Ovary (tissue), 3 donors: ENCODE measurements at regions not wholly inside any gene's neighbourhood (a gene's known extent, or its start where the extent isn't known, plus 50 kb on each side); places are given as distances from the start of the nearest gene placed in this dataset.

ENCODE experiments used
- EP300 ChIP-seq: sonication (generic); formaldehyde crosslinking; IDR thresholded peaks from one replicate; pipeline ENCODE4 v1.6.1; 2017; ENCODE audit warnings: antibody characterized with exemption
- POLR2A ChIP-seq: fragments of 450-650 bp; IDR thresholded peaks from one replicate; pipeline ENCODE4 v1.6.1; 2017; ENCODE audit warnings: antibody characterized with exemption, mild to moderate bottlenecking, moderate library complexity
- TF ChIP-seq, protein P1 (sequence below), 3 donors: fragments of 450-650 bp in 2 of 3; fragments of 200-600 bp in 1 of 3; IDR thresholded peaks; one replicate each; pipeline versions ENCODE4 v1.5.1 to v1.8.0; 2016 to 2022; ENCODE audit warnings: antibody characterized with exemption in 3 of 3, mild to moderate bottlenecking in 1 of 3
- donor health status: DM: no; HTN: no; CAD: no.

- TF ChIP-seq, protein P1, sequence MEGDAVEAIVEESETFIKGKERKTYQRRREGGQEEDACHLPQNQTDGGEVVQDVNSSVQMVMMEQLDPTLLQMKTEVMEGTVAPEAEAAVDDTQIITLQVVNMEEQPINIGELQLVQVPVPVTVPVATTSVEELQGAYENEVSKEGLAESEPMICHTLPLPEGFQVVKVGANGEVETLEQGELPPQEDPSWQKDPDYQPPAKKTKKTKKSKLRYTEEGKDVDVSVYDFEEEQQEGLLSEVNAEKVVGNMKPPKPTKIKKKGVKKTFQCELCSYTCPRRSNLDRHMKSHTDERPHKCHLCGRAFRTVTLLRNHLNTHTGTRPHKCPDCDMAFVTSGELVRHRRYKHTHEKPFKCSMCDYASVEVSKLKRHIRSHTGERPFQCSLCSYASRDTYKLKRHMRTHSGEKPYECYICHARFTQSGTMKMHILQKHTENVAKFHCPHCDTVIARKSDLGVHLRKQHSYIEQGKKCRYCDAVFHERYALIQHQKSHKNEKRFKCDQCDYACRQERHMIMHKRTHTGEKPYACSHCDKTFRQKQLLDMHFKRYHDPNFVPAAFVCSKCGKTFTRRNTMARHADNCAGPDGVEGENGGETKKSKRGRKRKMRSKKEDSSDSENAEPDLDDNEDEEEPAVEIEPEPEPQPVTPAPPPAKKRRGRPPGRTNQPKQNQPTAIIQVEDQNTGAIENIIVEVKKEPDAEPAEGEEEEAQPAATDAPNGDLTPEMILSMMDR (IDR thresholded peaks at IDR 0.05), result no peak
- TF ChIP-seq POLR2A (no peak), EP300 (no peak)
Measured at GRCh38 chr6:109242029-109242428, 140.2 kb downstream of the CD164 start.
